ENCODE measurements at regions not wholly inside any gene's neighbourhood (a gene's known extent, or its start where the extent isn't known, plus 50 kb on each side); places are given as distances from the start of the nearest gene placed in this dataset.

DNA sequence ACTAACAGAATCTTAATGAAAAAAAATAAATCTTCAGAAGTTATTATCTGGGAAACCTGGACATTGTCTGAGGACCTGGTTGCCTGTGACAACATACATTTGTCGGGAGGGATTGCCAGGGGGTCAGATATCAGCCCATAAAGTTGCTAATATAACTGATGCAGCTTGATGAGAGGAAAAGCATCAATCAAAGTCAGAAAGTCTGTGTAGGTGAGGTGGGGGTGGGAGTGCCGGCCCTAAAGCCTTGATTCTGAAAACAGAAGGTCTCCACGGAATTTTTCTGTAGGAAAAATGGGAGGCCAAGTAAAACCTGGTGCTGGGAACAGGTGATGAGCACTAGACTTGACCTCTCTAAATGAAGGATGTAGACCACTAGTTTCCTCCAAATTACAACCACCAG lies 281.8 kb downstream of the FGFR2 start (continued):
- TF ChIP-seq TCF7L2 (IDR thresholded peaks at IDR 0.05; ENCODE audit: borderline replicate concordance, extremely low read depth, insufficient read depth, insufficient read length) (no peak), ZNF274 (IDR thresholded peaks at IDR 0.05; ENCODE audit: low read depth, low read length) (no peak), POLR2AphosphoS5 (IDR thresholded peaks at IDR 0.05; ENCODE audit: low read depth, low read length) (no peak), FOSL1 (IDR thresholded peaks at IDR 0.05; ENCODE audit: low read depth) (no peak), CBX3 (IDR thresholded peaks at IDR 0.05; ENCODE audit: low read depth) (no peak), EZH2phosphoT487 (IDR thresholded peaks at IDR 0.05; ENCODE audit: borderline replicate concordance) (no peak), POLR2A (IDR thresholded peaks at IDR 0.05; ENCODE audit: borderline replicate concordance, extremely low read depth, insufficient read depth, insufficient read length) (no peak)
- TF ChIP-seq, protein P1, sequence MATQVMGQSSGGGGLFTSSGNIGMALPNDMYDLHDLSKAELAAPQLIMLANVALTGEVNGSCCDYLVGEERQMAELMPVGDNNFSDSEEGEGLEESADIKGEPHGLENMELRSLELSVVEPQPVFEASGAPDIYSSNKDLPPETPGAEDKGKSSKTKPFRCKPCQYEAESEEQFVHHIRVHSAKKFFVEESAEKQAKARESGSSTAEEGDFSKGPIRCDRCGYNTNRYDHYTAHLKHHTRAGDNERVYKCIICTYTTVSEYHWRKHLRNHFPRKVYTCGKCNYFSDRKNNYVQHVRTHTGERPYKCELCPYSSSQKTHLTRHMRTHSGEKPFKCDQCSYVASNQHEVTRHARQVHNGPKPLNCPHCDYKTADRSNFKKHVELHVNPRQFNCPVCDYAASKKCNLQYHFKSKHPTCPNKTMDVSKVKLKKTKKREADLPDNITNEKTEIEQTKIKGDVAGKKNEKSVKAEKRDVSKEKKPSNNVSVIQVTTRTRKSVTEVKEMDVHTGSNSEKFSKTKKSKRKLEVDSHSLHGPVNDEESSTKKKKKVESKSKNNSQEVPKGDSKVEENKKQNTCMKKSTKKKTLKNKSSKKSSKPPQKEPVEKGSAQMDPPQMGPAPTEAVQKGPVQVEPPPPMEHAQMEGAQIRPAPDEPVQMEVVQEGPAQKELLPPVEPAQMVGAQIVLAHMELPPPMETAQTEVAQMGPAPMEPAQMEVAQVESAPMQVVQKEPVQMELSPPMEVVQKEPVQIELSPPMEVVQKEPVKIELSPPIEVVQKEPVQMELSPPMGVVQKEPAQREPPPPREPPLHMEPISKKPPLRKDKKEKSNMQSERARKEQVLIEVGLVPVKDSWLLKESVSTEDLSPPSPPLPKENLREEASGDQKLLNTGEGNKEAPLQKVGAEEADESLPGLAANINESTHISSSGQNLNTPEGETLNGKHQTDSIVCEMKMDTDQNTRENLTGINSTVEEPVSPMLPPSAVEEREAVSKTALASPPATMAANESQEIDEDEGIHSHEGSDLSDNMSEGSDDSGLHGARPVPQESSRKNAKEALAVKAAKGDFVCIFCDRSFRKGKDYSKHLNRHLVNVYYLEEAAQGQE (IDR thresholded peaks at IDR 0.05; ENCODE audit: low read depth), result no peak

DNA sequence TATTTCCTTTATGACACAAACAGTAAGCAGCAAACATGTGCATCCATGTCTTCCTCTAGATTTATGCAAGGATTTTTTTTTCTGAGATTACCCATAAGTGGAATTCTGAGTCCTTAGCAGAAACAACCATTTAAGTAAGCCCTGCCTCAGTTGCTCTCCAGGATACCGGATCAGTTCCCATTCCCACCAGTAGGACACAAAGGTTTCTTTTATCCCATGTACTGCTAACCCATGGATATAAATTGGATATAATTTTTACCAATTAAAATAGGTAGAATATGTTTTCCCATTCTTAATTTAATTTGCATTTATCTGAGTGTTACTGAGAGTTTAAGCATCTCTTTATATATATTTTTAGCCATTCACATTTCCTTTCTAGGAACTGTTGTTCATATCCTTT lies 280.9 kb downstream of the FGFR2 start:
- Histone ChIP-seq H3K27ac (ENCODE audit: low read depth, low read length) (no peak overlapping the region), H3K36me3 (ENCODE audit: control insufficient read depth in 1 of 2, insufficient read depth in 2 of 2, low read length in 2 of 2) (no peaks in the 10 kb centered on the region), H3K79me2 (ENCODE audit: insufficient read depth, low read length) (no peaks in the 10 kb centered on the region), H3K4me3 (replicated peaks in 1 of 2; ENCODE audit: low read depth in 1 of 2, low read length in 2 of 2) (no peak overlapping the region), H3K9me3 (ENCODE audit: control insufficient read depth in 1 of 2, insufficient read depth in 1 of 2, low read depth in 1 of 2, low read length in 2 of 2) (no peaks in the 10 kb centered on the region), H3K4me1 (ENCODE audit: control insufficient read depth in 1 of 2, insufficient read depth in 2 of 2, low read length in 2 of 2) (peaks cover 0 to under 1% of the 10 kb centered on the region in 2 experiments; a peak in 1 of 4 replicates), H3K9me2 (ENCODE audit: insufficient read depth) (no peaks in the 10 kb centered on the region), H4K20me1 (ENCODE audit: insufficient read depth) (no peaks in the 10 kb centered on the region), H3K9ac (ENCODE audit: low read length) (no peak overlapping the region), H3K4me2 (ENCODE audit: low read length) (no peak overlapping the region), H2AFZ (ENCODE audit: low read depth, low read length, poor library complexity, severe bottlenecking) (no peak overlapping the region), H3K27me3 (ENCODE audit: insufficient read depth, low read length) (no peaks in the 10 kb centered on the region)
- DNase-seq (ENCODE audit: low read depth, low spot score) (no peak), ATAC-seq (no peak)
- POLR2A ChIA-PET, result no interaction called here
- no peak for TF ChIP-seq ZNF274 (IDR thresholded peaks at IDR 0.05; ENCODE audit: low read depth, low read length)
- TF ChIP-seq, protein P2, sequence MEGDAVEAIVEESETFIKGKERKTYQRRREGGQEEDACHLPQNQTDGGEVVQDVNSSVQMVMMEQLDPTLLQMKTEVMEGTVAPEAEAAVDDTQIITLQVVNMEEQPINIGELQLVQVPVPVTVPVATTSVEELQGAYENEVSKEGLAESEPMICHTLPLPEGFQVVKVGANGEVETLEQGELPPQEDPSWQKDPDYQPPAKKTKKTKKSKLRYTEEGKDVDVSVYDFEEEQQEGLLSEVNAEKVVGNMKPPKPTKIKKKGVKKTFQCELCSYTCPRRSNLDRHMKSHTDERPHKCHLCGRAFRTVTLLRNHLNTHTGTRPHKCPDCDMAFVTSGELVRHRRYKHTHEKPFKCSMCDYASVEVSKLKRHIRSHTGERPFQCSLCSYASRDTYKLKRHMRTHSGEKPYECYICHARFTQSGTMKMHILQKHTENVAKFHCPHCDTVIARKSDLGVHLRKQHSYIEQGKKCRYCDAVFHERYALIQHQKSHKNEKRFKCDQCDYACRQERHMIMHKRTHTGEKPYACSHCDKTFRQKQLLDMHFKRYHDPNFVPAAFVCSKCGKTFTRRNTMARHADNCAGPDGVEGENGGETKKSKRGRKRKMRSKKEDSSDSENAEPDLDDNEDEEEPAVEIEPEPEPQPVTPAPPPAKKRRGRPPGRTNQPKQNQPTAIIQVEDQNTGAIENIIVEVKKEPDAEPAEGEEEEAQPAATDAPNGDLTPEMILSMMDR (IDR thresholded peaks at IDR 0.05 in 2 of 3, conservative IDR thresholded peaks at IDR 0.05 in 1 of 3; ENCODE audit: borderline replicate concordance in 1 of 3, insufficient read depth in 1 of 3, low read depth in 2 of 3, low read length in 2 of 3), result peak in 2 of 3 experiments; percentile 21 to 42; a peak in 2 of 6 replicates
- no peak for TF ChIP-seq FOSL1 (IDR thresholded peaks at IDR 0.05; ENCODE audit: low read depth)
- TF ChIP-seq ZFX (IDR thresholded peaks at IDR 0.05), result no peak
- TF ChIP-seq, protein P1 (IDR thresholded peaks at IDR 0.05; ENCODE audit: low read depth), result no peak
- no peak for TF ChIP-seq POLR2AphosphoS5 (IDR thresholded peaks at IDR 0.05; ENCODE audit: low read depth, low read length)
- intact Hi-C loops (cut with micrococcal nuclease), result no loop called here
- CTCF ChIA-PET, result no interaction called here
- no TSS peak for BruUV-seq (replicated peaks)
- RAD21 ChIA-PET (ENCODE audit: low non-redundant PET in 1 of 2, low total read pairs in 2 of 2, uncharacterized antibody in 2 of 2, unreplicated experiment in 2 of 2), result no interaction called here
